ENCODE measurements at regions not wholly inside any gene's neighbourhood (a gene's known extent, or its start where the extent isn't known, plus 50 kb on each side); places are given as distances from the start of the nearest gene placed in this dataset.

GRCh38 chr4:166274775-166275174 is 401.7 kb downstream of the TLL1 start:
- DNase-seq, result no peak

GRCh38 chr4:166277401-166277800 is 404.4 kb downstream of the TLL1 start:
- DNase-seq, result no peak

- no peak for DNase-seq
These were observed 404.8 kb downstream of the TLL1 start for GRCh38 chr4:166277853-166278252.

GRCh38 chr4:166279261-166279660 is 406.2 kb downstream of the TLL1 start:
- no peak for DNase-seq

GRCh38 chr4:166280642-166281041 is 407.6 kb downstream of the TLL1 start:
- DNase-seq, result no peak

- no peak for DNase-seq
These were observed 409.2 kb downstream of the TLL1 start for GRCh38 chr4:166282081-166282770.

GRCh38 chr4:166284221-166284620 is 411.2 kb downstream of the TLL1 start:
- DNase-seq, result no peak

- DNase-seq, result no peak
These were observed 417.4 kb downstream of the TLL1 start for GRCh38 chr4:166290426-166290825.

GRCh38 chr4:166293556-166293955 is 420.5 kb downstream of the TLL1 start:
- DNase-seq, result no peak

- no peak for DNase-seq
These were observed 428.2 kb downstream of the TLL1 start for GRCh38 chr4:166301266-166301665.

- DNase-seq, result no peak
These were observed 435.6 kb downstream of the TLL1 start for GRCh38 chr4:166308647-166309046.

GRCh38 chr4:166309286-166309685 is 436.2 kb downstream of the TLL1 start:
- DNase-seq, result no peak

- no peak for DNase-seq
These were observed 438.1 kb downstream of the TLL1 start for GRCh38 chr4:166311169-166311568.

- no peak for DNase-seq
These were observed 439.1 kb downstream of the TLL1 start for GRCh38 chr4:166312166-166312565.

GRCh38 chr4:166314902-166315301 is 441.9 kb downstream of the TLL1 start:
- DNase-seq, result no peak

GRCh38 chr4:166315721-166316467 is 442.9 kb downstream of the TLL1 start:
- no peak for DNase-seq

GRCh38 chr4:166318810-166319525 is 445.9 kb downstream of the TLL1 start:
- no peak for DNase-seq

GRCh38 chr4:166323250-166323649 is 450.2 kb downstream of the TLL1 start:
- DNase-seq, result no peak

GRCh38 chr4:166324321-166324720 is 451.3 kb downstream of the TLL1 start:
- DNase-seq, result peak; percentile 44

GRCh38 chr4:166335256-166335938 is 462.4 kb downstream of the TLL1 start:
- DNase-seq, result no peak

- no peak for DNase-seq
These were observed 469.0 kb downstream of the TLL1 start for GRCh38 chr4:166341992-166342391.

GRCh38 chr4:166363198-166363597 is 490.2 kb downstream of the TLL1 start:
- no peak for DNase-seq

GRCh38 chr4:166366012-166366411 is 493.0 kb downstream of the TLL1 start:
- no peak for DNase-seq
